CD4-positive, alpha-beta T cell treated with Interleukin-15 for 1 hour (primary cell): ENCODE measurements at regions not wholly inside any gene's neighbourhood (a gene's known extent, or its start where the extent isn't known, plus 50 kb on each side); places are given as distances from the start of the nearest gene placed in this dataset.
A peak's percentile ranks its signal among the peaks of the same experiment; 100 is the strongest.

Experiments
- DNase-seq: peaks from one replicate; pipeline ENCODE4 v3.0.0-alpha.2; 2020

DNA sequence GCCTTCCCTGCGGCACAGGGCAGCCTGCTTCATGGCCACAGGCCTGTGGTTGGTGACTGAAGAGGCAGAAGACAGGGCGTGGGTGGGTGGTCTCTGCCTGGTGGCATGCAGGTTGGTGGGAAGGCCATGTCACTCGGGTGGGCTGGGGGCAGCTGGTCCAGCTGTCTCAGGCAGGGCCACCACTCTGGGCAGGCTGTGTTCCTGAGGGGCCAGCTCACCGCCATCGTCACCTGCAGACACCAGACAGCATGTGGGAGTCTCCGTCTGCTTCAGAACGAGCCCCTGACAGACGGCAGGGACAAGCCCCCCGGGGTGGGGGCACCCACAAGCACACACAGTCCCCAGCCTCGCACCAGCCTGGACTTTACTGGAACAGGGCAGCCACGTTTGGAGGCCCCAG, 750.1 kb downstream of the BRD1 start:
- no peak for DNase-seq

DNA sequence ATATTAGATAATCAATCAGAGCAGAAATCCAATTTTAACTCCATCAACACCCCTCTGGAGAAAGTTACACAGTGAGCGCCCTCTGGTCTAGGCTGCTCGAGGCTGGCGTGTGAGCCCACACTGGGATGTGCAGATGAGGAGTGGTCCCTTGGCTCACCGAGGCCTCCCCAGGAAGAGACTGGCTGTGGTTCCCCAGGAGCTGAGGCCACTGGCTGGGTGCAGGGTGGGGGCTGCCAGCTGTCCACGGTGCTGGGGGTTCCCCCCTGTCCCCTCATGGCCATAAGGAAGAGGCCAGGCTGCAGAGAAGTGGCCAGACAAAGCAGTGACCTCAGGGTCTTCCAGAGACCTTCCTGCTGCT, 750.7 kb downstream of the BRD1 start:
- DNase-seq: no peak

DNA sequence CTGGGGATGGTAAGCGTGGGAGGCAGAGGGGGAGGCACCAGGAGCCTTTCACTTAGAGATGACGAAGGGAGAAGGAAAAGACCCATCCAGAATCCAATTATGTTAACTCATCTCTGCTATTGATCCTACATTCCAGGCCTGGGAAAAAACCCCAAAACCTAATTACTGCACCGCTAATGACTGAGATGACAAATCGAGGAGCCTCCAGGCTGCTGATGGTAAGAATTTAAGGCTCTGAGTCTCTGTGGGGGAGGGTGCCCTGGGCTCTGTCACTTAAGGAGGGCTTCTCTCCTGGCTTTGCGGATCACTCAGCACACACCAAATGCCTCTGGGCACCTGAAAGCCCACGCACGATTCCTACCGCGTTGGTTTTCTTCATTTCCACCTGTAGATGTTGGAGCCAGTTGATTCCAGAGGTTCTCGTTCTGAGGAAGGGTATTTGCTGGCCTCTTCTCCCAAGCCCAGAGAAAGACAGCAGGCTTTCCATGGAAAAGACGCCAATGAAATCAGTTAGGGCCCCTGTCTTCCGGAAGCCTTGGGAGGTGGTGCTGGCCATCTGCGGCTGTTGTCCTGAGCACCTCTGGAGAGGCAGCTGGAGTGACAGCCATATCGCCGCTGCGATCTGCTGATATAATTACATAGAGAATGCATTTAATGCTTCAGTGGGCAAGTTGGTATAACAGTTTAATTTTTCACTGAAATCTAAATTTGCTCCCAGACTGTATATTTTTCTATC, 751.2 kb downstream of the BRD1 start:
- DNase-seq: no peak

DNA sequence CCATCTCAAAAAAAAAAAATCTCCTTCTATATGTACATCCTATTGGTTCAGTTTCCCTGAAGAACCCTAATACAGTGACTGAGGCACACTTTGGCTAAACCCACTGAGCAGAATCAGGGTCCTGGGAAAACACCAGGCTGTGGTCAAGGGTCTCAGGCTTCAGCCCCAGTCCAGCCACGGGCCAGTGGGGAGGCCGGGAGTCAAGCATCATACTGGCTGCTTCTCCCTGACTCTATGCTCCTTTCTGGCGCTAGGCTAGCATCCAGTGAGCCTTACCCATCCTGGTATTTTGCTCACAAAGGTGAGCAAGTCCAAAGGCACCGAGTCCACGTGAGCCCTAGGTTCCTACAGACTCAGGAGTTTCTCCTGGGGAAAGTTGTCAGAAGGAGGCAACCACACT, 752.5 kb downstream of the BRD1 start:
- DNase-seq: no peak

DNA sequence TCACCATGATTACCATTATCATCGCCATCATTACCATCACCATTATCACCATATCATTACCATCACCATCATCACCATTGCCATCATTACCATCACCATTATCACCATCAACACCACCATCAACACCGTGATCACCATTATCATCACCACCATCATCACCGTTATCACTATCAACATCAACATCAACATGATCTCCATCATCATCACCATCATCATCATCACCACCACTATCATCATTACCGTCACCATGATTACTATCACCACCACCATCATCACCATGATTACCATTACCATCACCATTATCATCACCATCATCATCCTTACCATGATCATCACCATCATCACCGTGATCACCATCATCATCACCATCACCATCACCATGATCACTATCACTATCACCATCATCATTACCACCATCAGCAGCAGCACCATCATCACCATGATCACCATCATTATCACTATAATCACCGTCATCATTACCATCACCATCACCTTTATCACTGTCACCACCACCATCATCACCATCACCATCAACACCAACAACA, 753.7 kb downstream of the BRD1 start:
- no peak for DNase-seq

DNA sequence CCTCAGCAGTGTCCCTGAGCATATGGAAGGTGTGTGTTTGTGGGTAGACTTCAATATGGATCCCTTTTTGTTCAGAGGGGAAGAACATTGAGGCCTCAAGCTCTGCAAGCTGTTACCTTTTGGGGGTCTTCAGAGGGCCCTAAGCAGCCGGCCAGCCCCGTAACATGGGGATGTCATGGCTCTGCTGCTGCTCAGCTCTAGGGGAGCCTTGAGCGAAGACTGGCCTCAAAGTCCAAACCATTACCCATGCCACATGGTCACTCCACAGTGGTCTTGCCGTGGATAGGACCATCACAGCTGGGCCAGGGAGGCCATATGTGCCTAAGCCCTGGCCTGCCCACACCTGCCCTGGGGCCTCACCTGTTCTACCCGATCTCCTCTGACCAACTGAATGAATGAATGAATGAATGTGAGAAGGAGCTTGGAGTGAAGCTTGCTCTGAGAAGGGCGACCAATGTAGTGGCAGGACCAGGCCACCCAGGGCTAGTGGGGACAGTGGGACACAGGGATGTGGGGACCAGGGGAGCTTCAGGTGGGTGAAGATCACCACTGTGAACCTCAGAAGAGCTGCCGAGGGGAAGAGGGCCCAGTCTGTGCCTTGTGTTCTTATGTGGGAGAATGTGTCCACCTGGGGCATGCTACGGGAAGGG, 754.6 kb downstream of the BRD1 start:
- no peak for DNase-seq

DNA sequence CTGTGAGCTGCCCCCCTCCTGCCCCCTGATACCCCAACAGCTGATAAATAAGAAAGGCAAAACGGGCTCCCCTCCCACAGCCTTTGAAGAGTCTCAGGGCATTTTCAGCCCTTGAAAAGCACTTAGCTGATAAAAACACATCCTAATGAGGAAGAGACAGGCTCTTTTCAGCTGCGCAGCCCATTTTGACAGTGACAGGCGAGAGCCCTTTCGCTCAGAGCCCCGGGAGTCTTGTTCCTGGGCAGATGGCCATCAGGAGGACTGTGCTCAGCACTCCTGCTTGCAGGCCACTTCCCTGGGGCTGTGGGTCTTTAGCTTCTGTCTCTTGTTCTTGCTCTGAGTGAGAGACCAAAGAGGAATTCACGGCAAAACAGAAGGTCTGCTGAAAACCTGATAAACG, 757.2 kb downstream of the BRD1 start:
- no peak for DNase-seq

DNA sequence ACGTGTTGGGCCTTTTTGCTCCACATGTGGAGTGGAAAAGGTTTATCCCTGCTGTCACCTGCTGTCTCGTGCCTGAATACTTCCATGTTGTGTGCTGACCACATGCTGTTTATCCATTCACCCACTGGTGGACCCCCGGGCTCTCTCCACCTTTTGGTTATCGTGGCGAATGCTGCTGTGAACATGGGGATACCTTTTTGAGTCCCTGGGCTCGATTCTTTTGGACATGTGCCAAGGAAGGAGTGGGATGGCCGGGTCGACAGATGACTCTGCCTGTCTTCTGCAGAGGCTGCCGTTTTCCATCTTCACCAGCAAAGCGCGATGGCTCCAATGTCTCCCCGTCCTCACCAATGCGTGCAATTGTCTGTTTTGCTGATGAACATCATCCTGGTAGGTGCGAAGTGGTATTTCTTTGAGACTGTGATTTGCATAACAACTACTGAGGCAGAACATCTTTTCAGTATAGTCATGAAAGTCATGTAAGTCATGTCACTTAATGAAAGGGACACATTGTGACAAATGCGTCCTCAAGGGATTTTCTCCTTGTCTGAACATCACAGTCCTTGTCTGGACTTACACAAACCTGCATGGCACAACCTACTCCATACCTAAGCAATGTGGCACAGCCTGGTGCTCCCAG, 758.7 kb downstream of the BRD1 start:
- no peak for DNase-seq

DNA sequence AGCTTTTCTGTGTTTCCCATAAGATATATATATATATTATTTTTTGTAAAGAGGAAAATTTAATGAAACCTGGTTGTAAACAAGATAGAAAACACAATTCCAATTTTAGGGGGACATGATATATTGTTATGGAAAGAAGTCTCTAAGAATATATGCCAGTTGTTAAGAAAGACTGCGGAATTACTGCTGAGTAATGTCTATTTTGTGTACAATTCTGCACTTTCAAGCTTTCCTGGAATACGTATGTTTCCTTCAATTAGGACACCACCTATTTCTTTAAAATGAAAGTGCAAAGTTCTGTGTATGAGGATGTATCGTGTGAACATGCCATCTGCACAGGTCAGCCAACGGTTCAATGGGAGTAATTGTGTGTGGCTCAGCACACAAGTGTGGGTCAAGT, 760.2 kb downstream of the BRD1 start:
- no peak for DNase-seq

DNA sequence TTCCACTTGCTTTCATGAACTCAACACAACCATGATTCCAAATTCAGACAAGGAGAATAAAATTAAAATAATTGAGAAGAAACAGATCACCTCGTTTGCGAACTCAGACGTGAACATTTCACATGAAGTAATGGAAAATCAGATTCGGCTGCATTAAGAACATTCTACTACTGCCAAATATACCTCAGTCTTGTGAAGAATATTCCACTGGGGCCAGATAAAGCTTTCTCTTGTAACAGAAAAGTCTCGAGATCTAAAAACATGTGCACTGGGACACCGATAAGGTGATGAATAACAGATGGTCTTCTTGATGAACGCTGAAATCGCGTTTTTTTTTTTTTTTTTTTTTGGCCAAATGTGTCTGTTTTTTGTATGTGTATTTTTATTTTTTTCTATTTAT, 761.1 kb downstream of the BRD1 start:
- no peak for DNase-seq

DNA sequence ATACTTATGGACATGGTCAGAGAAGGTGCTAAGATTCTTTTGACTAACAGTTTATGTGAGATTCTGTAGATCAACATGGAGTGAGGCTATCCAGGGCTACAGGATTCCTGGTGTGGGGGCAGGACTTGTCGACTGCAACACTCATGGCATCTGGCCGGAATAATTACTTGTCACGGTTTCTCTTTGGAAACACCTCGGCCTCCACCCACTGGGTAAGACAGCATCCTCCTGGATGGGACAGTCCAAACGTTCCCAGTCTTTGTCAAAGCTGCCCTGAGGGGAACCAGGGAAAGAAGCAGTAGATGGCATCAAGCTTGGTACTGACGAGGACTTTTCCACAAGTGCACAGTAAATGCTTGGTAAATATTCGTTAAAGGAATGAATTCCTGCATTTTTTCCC, 762.8 kb downstream of the BRD1 start:
- no peak for DNase-seq

DNA sequence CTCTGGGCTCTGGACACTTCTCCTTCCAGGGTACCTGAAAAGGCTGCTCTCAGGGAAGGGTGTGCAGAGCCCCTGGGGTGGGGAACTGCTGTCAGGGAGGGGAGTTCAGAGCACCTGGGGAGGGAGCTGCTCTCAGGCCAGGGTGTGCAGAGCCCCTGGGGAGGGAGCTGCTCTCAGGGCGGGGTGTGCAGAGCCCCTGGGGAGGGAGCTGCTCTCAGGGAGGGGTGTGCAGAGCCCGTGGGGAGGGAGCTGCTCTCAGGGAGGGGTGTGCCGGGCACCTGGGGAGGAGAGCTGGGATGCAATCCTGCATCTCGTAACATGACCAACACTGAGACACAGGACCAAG, 764.2 kb downstream of the BRD1 start:
- no peak for DNase-seq

DNA sequence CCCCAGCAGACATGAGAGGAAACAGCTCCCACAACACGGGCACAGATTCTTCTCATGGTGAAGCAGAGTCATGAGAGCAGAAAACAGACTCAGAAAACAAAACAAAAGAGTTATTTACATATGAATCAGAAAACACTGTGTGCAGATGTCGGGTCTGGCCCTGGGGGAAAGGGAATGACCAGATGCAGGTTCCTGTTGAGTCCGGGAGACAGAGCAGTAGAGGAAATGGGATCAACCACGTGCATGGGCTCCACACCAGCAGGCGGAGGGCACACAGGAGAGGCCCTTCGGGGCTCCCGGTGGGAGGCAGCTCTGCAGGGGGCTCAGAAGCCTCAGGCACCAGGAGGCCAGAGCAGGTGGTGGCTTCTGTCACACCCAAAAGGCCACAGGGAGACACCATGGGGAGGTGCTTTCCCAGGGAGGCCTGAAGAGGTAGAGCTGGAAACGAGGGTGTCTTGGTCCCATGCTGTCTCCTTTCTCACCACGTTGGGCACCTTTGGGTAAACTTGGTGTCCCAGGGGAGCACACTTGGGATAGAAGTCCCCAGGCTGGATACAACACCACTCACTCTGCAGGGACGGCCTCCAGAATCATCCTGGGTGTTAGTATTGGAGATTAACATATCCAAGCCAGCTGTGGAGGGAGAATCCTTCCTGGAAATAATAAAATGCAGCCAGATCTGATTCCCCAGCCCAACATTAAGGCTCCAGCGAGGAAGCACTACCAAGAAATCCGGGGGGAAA, 764.7 kb downstream of the BRD1 start:
- no peak for DNase-seq

DNA sequence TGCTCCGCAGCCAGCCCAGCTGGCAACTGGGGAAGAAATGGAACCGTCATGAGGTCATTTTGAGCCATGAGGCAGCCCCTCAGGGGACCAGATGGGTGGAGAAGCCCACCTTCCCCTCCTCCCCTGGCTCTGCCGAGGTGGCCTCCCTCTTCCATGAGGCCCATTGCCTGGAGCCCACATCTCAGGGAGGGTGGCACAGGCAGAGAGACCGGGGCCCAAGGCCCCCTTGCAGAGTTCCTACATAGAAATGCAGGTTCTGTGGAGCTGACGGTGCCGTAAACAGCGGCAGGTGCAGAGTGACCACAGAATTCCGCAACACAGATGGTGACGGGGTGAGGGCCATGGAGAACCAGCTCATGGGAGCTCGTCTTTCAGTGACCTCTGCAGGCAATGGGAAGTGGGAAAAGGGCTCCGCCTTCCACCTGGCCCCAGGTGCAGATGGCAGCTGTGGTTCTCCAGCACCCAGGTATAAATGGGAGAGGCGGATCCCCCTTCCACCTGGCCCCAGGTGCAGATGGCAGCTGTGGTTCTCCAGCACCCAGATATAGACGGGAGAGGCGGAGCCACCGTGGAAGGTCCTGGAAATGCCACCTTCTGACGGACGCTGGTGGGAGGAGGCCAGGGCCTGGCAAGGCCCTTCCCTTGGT, 765.4 kb downstream of the BRD1 start:
- no peak for DNase-seq

DNA sequence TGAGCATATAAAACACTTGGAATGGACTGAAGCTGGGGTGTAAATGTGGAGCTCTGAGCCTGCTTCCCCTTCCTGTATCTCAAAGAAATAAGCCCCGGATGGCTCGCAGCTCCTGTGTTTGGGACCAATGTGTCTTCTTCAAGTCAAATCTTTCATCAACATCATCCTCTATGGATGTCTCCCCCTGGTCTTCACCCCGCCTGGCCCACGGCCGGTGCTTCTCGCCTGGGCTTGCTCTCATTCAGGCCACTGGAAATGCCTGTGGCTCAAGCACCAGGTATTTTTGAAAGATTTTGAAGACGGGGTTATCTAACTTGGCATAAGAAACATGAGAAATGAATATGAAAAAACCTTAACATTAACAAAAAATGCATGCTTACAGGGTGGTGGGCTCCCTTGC, 769.8 kb downstream of the BRD1 start:
- no peak for DNase-seq

DNA sequence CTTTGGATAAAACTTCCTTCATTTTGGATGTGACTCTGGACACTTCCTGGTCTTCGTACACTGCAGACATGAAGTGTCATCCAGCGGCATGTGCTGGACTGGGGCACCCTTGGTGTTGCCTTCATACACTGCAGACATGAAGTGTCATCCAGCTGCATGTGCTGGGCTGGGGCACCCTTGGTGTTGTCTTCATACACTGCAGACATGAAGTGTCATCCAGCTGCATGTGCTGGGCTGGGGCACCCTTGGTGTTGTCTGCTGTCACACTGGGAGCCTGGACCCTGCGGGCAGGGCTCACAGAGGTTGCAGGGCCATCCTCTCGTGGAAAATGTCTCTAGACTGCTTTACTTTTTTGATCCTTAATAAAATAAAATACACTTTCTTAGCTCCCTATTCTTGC, 771.4 kb downstream of the BRD1 start:
- no peak for DNase-seq

DNA sequence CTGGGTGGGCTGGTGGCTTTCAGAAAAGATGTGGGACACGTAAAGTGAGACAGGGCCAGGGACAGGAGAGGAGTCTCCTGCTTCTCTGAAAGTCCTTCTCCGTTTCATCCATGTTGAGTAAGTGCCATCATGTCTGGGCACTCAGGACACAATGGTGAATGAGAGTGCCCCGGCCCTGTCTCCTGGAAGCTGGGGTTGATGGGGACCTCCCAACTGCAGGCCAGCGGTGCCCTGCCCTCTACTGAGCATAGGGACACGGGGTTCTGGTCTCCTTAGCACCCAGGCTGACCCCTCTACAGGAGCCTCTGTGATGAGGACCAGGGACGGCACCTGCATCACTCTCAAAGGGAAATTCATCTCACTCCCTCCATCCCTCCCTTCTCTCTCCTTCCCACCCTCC, 772.3 kb downstream of the BRD1 start:
- DNase-seq: no peak

DNA sequence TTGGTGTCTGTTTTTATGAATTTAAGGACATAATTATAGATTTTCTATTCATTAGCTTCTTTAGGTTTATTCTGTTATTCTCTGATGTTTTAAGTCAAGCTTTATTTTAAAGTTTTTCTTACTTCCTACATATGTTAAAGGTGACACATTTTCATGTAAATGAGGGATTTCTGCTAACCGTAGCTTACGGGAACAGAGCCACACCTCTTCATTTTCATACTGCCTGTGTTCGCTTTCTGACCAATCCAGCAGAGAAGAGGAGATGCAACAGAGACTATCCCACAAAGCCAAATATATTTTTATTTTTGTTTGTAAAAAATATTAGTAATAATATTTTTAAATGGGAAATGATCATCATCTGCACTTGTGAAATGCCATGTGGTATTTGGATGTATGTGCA, 774.1 kb downstream of the BRD1 start:
- DNase-seq: no peak

DNA sequence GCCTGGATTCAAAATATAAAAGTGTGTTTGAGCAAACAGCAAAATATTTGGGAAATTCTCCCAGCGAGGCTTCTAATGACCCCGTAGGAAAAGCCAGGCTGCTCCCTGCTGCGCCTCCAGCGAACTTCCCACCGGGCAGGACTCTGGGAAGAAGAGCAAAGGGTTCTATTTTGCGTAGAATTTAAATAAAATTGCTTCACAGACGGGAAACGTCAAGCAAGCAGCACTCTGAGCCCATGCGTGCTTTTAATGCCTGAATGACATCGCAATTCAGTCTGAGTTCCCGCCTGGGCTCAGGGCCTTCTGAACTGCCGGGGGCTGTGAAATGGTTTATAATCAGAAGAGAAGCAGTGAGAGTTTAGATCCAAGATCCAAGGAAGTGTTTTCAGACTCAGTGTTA, 775.1 kb downstream of the BRD1 start:
- DNase-seq: no peak

DNA sequence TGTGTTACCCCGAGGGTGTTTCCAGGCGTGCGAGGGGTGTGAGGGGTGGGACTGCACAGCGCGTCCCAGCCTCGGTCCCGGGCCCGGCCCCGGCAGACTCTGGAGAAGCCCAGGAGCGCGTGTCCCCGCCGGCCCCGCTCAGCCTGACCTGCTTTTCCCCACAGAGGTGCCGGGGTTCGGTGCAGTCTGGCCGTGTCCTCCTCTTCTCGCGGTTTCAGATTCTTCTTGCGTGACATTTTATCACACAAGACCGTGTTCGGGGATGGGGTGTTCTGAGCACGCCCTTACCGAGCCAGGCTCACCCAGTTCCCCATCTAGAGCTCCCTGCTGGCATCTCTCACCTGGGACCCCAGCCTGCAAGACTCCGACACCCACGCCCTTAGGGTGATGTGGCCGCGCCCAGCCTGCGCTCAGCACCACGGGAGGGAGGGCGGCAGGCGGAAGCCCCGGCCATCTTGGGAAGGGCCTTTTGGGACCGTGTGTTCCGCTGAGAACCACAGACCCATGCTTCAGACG, 775.6 kb downstream of the BRD1 start:
- DNase-seq: peak; percentile 38

DNA sequence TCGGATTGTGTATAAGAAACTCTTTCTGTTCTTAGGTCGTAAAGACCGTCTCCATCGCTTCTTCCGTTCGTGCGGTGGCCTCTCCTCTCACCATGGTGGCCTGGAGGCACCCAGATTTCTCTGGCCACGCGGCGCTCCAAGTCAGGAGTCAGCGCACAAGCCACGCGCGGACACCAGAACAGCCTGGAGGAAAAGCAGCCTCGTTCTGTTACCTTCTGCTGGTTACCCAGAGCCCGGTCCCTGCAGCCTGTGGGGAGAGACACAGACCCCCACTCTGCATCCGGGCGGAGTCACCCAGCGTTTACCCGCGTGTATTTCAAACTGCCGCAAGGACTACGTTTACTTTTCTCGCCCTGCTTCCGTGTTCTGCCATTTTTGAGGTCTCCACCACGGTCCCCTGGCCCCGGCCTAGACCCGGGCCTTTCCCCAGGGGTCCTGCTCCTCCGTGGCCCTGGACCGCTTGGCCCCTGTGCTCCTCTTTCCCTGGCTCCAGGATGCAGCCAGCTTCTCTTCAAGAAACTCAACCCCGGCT, 776.1 kb downstream of the BRD1 start:
- DNase-seq: no peak

DNA sequence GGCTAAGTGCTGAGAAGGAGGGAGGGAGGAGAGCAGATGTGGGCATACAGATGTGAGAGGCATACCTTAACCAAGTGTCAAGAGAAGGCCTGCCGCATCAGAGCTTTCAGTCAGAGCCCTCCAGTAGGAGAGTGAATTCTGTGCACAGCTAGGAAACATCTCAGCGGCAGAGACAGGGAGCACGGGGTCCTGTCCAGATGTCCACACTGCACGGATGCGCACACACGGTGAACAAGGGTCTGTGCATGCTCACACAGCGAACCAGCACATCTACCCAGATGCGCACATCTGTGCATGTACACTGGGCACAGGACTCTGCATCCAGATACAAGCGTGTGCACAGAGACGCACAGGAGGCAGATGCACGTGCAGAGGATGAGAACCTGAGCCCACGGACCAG, 778.0 kb downstream of the BRD1 start:
- no peak for DNase-seq

DNA sequence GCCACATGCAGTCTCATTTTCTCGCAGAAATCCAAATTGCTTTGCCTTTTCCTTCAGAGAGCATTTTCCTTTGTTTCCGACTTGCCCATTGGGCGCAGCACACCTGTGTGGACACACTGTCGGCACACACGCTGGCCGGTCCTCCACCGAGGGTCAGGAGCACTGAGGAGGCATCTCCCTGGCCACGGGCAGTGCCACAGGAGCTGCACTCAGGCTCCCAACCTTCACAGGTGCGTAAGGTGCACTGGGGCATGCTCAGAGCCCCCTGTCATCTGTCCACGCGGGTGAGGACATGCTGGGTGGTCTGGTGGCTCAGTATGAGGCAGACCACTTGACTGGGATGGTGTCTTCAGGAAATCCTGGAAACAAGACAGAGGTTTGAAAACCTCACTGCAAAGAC, 779.1 kb downstream of the BRD1 start:
- no peak for DNase-seq
